ENCODE measurements at regions not wholly inside any gene's neighbourhood (a gene's known extent, or its start where the extent isn't known, plus 50 kb on each side); places are given as distances from the start of the nearest gene placed in this dataset.

- Histone ChIP-seq H3K27me3 (ENCODE audit: control insufficient read depth, insufficient read depth, low read length) (no peaks in the 10 kb centered on the region), H3K9me3 (replicated peaks; ENCODE audit: control insufficient read depth, low read depth, low read length) (no peaks in the 10 kb centered on the region), H3K4me3 (ENCODE audit: low read length) (no peak overlapping the region), H3K36me3 (ENCODE audit: control insufficient read depth, insufficient read depth, low read length) (no peaks in the 10 kb centered on the region), H3K27ac (ENCODE audit: low read length) (no peak overlapping the region), H3K4me1 (ENCODE audit: control insufficient read depth, insufficient read depth, low read length) (no peaks in the 10 kb centered on the region)
- DNase-seq: no peak
Observed at GRCh38 chr10:4481192-4481591, 344.8 kb upstream of the AKR1E2 start.

- H3K36me3 ChIP-seq (ENCODE audit: control insufficient read depth, insufficient read depth, low read length): no peaks in the 10 kb centered on the region
- no peak overlapping the region for H3K27ac ChIP-seq (ENCODE audit: low read length)
- H3K27me3 ChIP-seq (ENCODE audit: control insufficient read depth, insufficient read depth, low read length): no peaks in the 10 kb centered on the region
- no peak for DNase-seq
- H3K4me3 ChIP-seq (ENCODE audit: low read length): no peak overlapping the region
- 89% methylated on average over 3 of the region's 5 CpGs for WGBS (ENCODE audit: insufficient coverage)
- no peaks in the 10 kb centered on the region for H3K4me1 ChIP-seq (ENCODE audit: control insufficient read depth, insufficient read depth, low read length)
- no peaks in the 10 kb centered on the region for H3K9me3 ChIP-seq (replicated peaks; ENCODE audit: control insufficient read depth, low read depth, low read length)
Observed at GRCh38 chr10:4479342-4479741, 346.7 kb upstream of the AKR1E2 start.

GRCh38 chr10:4477664-4478063 lies 348.3 kb upstream of the AKR1E2 start:
- DNase-seq: no peak
- no peaks in the 10 kb centered on the region for H3K4me1 ChIP-seq (ENCODE audit: control insufficient read depth, insufficient read depth, low read length)
- no peaks in the 10 kb centered on the region for H3K27me3 ChIP-seq (ENCODE audit: control insufficient read depth, insufficient read depth, low read length)
- WGBS (ENCODE audit: insufficient coverage): 72% methylated on average over 2 of the region's 4 CpGs
- no peaks in the 10 kb centered on the region for H3K9me3 ChIP-seq (replicated peaks; ENCODE audit: control insufficient read depth, low read depth, low read length)
- H3K27ac ChIP-seq (ENCODE audit: low read length): no peak overlapping the region
- no peak overlapping the region for H3K4me3 ChIP-seq (ENCODE audit: low read length)
- H3K36me3 ChIP-seq (ENCODE audit: control insufficient read depth, insufficient read depth, low read length): no peaks in the 10 kb centered on the region

GRCh38 chr10:4475827-4476490 lies 350.0 kb upstream of the AKR1E2 start:
- Histone ChIP-seq H3K4me3 (ENCODE audit: low read length) (no peak overlapping the region), H3K27me3 (ENCODE audit: control insufficient read depth, insufficient read depth, low read length) (no peaks in the 10 kb centered on the region), H3K9me3 (replicated peaks; ENCODE audit: control insufficient read depth, low read depth, low read length) (no peaks in the 10 kb centered on the region), H3K27ac (ENCODE audit: low read length) (no peak overlapping the region), H3K36me3 (ENCODE audit: control insufficient read depth, insufficient read depth, low read length) (no peaks in the 10 kb centered on the region), H3K4me1 (ENCODE audit: control insufficient read depth, insufficient read depth, low read length) (no peaks in the 10 kb centered on the region)
- DNase-seq: no peak
- WGBS (ENCODE audit: insufficient coverage): 77% methylated on average over 11 of the region's 13 CpGs

- H3K27me3 ChIP-seq (ENCODE audit: control insufficient read depth, insufficient read depth, low read length): no peaks in the 10 kb centered on the region
- H3K4me1 ChIP-seq (ENCODE audit: control insufficient read depth, insufficient read depth, low read length): no peaks in the 10 kb centered on the region
- no peaks in the 10 kb centered on the region for H3K9me3 ChIP-seq (replicated peaks; ENCODE audit: control insufficient read depth, low read depth, low read length)
- H3K27ac ChIP-seq (ENCODE audit: low read length): no peak overlapping the region
- no peak for DNase-seq
- H3K36me3 ChIP-seq (ENCODE audit: control insufficient read depth, insufficient read depth, low read length): no peaks in the 10 kb centered on the region
- no peak overlapping the region for H3K4me3 ChIP-seq (ENCODE audit: low read length)
- 76% methylated on average over 7 of the region's 8 CpGs for WGBS (ENCODE audit: insufficient coverage)
Observed at GRCh38 chr10:4474829-4475228, 351.2 kb upstream of the AKR1E2 start.

- no peak for DNase-seq
- WGBS (ENCODE audit: insufficient coverage): 80% methylated on average over 1 of the region's 2 CpGs
- Histone ChIP-seq H3K4me3 (ENCODE audit: low read length) (no peak overlapping the region), H3K36me3 (ENCODE audit: control insufficient read depth, insufficient read depth, low read length) (no peaks in the 10 kb centered on the region), H3K9me3 (replicated peaks; ENCODE audit: control insufficient read depth, low read depth, low read length) (no peaks in the 10 kb centered on the region), H3K4me1 (ENCODE audit: control insufficient read depth, insufficient read depth, low read length) (no peaks in the 10 kb centered on the region), H3K27ac (ENCODE audit: low read length) (no peak overlapping the region), H3K27me3 (ENCODE audit: control insufficient read depth, insufficient read depth, low read length) (no peaks in the 10 kb centered on the region)
Observed at GRCh38 chr10:4473977-4474376, 352.0 kb upstream of the AKR1E2 start.

GRCh38 chr10:4472190-4472904 lies 353.7 kb upstream of the AKR1E2 start:
- H3K4me1 ChIP-seq (ENCODE audit: control insufficient read depth, insufficient read depth, low read length): no peaks in the 10 kb centered on the region
- H3K4me3 ChIP-seq (ENCODE audit: low read length): no peak overlapping the region
- no peak for DNase-seq
- no peak overlapping the region for H3K27ac ChIP-seq (ENCODE audit: low read length)
- no peaks in the 10 kb centered on the region for H3K9me3 ChIP-seq (replicated peaks; ENCODE audit: control insufficient read depth, low read depth, low read length)
- H3K27me3 ChIP-seq (ENCODE audit: control insufficient read depth, insufficient read depth, low read length): no peaks in the 10 kb centered on the region
- H3K36me3 ChIP-seq (ENCODE audit: control insufficient read depth, insufficient read depth, low read length): no peaks in the 10 kb centered on the region
- 100% methylated on average over 1 of the region's 7 CpGs for WGBS (ENCODE audit: insufficient coverage)

- Histone ChIP-seq H3K4me3 (ENCODE audit: low read length) (no peak overlapping the region), H3K36me3 (ENCODE audit: control insufficient read depth, insufficient read depth, low read length) (no peaks in the 10 kb centered on the region), H3K27ac (ENCODE audit: low read length) (no peak overlapping the region), H3K9me3 (replicated peaks; ENCODE audit: control insufficient read depth, low read depth, low read length) (no peaks in the 10 kb centered on the region), H3K27me3 (ENCODE audit: control insufficient read depth, insufficient read depth, low read length) (no peaks in the 10 kb centered on the region), H3K4me1 (ENCODE audit: control insufficient read depth, insufficient read depth, low read length) (no peaks in the 10 kb centered on the region)
- DNase-seq: no peak
- WGBS (ENCODE audit: insufficient coverage): 78% methylated on average over 1 of the region's 4 CpGs
Observed at GRCh38 chr10:4470231-4470835, 355.7 kb upstream of the AKR1E2 start.

- Histone ChIP-seq H3K27me3 (ENCODE audit: control insufficient read depth, insufficient read depth, low read length) (no peaks in the 10 kb centered on the region), H3K4me1 (ENCODE audit: control insufficient read depth, insufficient read depth, low read length) (no peaks in the 10 kb centered on the region), H3K9me3 (replicated peaks; ENCODE audit: control insufficient read depth, low read depth, low read length) (no peaks in the 10 kb centered on the region), H3K27ac (ENCODE audit: low read length) (no peak overlapping the region), H3K36me3 (ENCODE audit: control insufficient read depth, insufficient read depth, low read length) (no peaks in the 10 kb centered on the region), H3K4me3 (ENCODE audit: low read length) (no peak overlapping the region)
- WGBS (ENCODE audit: insufficient coverage): no CpG with 5 or more reads among the region's 1 CpG
- no peak for DNase-seq
Observed at GRCh38 chr10:4467481-4467880, 358.5 kb upstream of the AKR1E2 start.

GRCh38 chr10:4460267-4460666 lies 365.7 kb upstream of the AKR1E2 start:
- H3K4me3 ChIP-seq (ENCODE audit: low read length): no peak overlapping the region
- no peaks in the 10 kb centered on the region for H3K9me3 ChIP-seq (replicated peaks; ENCODE audit: control insufficient read depth, low read depth, low read length)
- H3K36me3 ChIP-seq (ENCODE audit: control insufficient read depth, insufficient read depth, low read length): no peaks in the 10 kb centered on the region
- DNase-seq: no peak
- H3K27ac ChIP-seq (ENCODE audit: low read length): no peak overlapping the region
- no peaks in the 10 kb centered on the region for H3K4me1 ChIP-seq (ENCODE audit: control insufficient read depth, insufficient read depth, low read length)
- no peaks in the 10 kb centered on the region for H3K27me3 ChIP-seq (ENCODE audit: control insufficient read depth, insufficient read depth, low read length)
